Liver (tissue), 8 donors: ENCODE measurements at regions not wholly inside any gene's neighbourhood (a gene's known extent, or its start where the extent isn't known, plus 50 kb on each side); places are given as distances from the start of the nearest gene placed in this dataset. TPM values are rescaled to one million over a fixed set of nuclear protein-coding genes. Genes with fewer than 3 reads are reported as not detected.
"Not testable (repeated sequence)": the region's sequence is repeated elsewhere in the genome, so short reads cannot be mapped to it uniquely, and the experiment has no call there.

ENCODE experiments used
- DNase-seq: peaks from one replicate; pipeline ENCODE4 v3.0.0-alpha.2; 2017; ENCODE audit warnings: low spot score
- H3K27ac ChIP-seq, 2 donors: one replicate each; pipeline ENCODE4 v1.7.0; 2013; ENCODE audit warnings: inconsistent platforms in 2 of 2, low read length in 2 of 2, control low read depth in 1 of 2, low read depth in 1 of 2, mild to moderate bottlenecking in 1 of 2
- H3K27me3 ChIP-seq, 4 donors: one replicate each; pipeline versions ENCODE4 v1.6.1 to v1.7.0; 2013; ENCODE audit warnings: low read length in 3 of 4, inconsistent platforms in 1 of 4, mild to moderate bottlenecking in 1 of 4, moderate library complexity in 1 of 4; ENCODE audit not compliant: control insufficient read depth in 4 of 4, insufficient read depth in 4 of 4
- H3K36me3 ChIP-seq, 4 donors: one replicate each; pipeline versions ENCODE4 v1.6.1 to v1.7.0; 2013; ENCODE audit warnings: low read length in 3 of 4, mild to moderate bottlenecking in 3 of 4, low read depth in 1 of 4, moderate library complexity in 1 of 4; ENCODE audit not compliant: control insufficient read depth in 4 of 4, insufficient read depth in 3 of 4
- H3K4me1 ChIP-seq, 4 donors: one replicate each; pipeline versions ENCODE4 v1.6.1 to v1.7.0; 2013; ENCODE audit warnings: low read length in 3 of 4, mild to moderate bottlenecking in 3 of 4, moderate library complexity in 1 of 4; ENCODE audit not compliant: control insufficient read depth in 4 of 4, insufficient read depth in 4 of 4
- H3K4me3 ChIP-seq, 3 donors: one replicate each; pipeline versions ENCODE4 v1.6.1 to v1.7.0; 2013; ENCODE audit warnings: low read length in 3 of 3, control low read depth in 1 of 3, low read depth in 1 of 3, mild to moderate bottlenecking in 1 of 3
- H3K9ac ChIP-seq, 2 donors: one replicate each; pipeline ENCODE4 v1.7.0; 2013; ENCODE audit warnings: low read length in 2 of 2, mild to moderate bottlenecking in 2 of 2, moderate library complexity in 2 of 2, control low read depth in 1 of 2, low read depth in 1 of 2
- H3K9me3 ChIP-seq, 4 donors: one replicate each; pipeline versions ENCODE4 v1.6.1 to v1.7.0; 2013; ENCODE audit warnings: low read length in 3 of 4; ENCODE audit not compliant: control insufficient read depth in 4 of 4
- FOXA1 ChIP-seq: IDR thresholded peaks from 2 replicates; pipeline ENCODE4 v1.6.1; 2016; ENCODE audit warnings: antibody characterized with exemption
- FOXA2 ChIP-seq: IDR thresholded peaks from 2 replicates; pipeline ENCODE4 v1.6.1; 2016; ENCODE audit warnings: antibody characterized with exemption
- GABPA ChIP-seq, 2 donors: IDR thresholded peaks in 1 of 2; conservative IDR thresholded peaks in 1 of 2; 2 replicates each; pipeline ENCODE4 v1.6.1; 2016; ENCODE audit warnings: antibody characterized with exemption in 2 of 2, mild to moderate bottlenecking in 1 of 2, moderate library complexity in 1 of 2
- HNF4A ChIP-seq, 2 donors: conservative IDR thresholded peaks; 2 replicates each; pipeline ENCODE4 v1.6.1; 2016; ENCODE audit warnings: antibody characterized with exemption in 2 of 2, mild to moderate bottlenecking in 2 of 2
- HNF4G ChIP-seq: IDR thresholded peaks from 2 replicates; pipeline ENCODE4 v1.6.1; 2016; ENCODE audit warnings: antibody characterized with exemption
- RAD21 ChIP-seq, 2 donors: IDR thresholded peaks; 2 replicates each; pipeline ENCODE4 v1.6.1; 2016; ENCODE audit warnings: antibody characterized with exemption in 2 of 2, mild to moderate bottlenecking in 2 of 2
- TAF1 ChIP-seq: conservative IDR thresholded peaks from 2 replicates; pipeline ENCODE4 v1.6.1; 2016; ENCODE audit warnings: antibody characterized with exemption, mild to moderate bottlenecking
- YY1 ChIP-seq: IDR thresholded peaks from 2 replicates; pipeline ENCODE4 v1.6.1; 2016; ENCODE audit warnings: antibody characterized with exemption, mild to moderate bottlenecking
- WGBS: extraction: QIAGEN DNeasy Blood & Tissue Kit; methylation state at CpG from one replicate; pipeline ENCODE4 v1.1.7; 2013; 5-methylcytosine and 5-hydroxymethylcytosine counted together
- small RNA-seq: library from RNA; depleted of rRNA; stranded (forward); fragments of <200 nt; gene quantifications from one replicate; pipeline ENCODE3, GENCODE V24; 2014
- TF ChIP-seq, protein P1 (sequence below): IDR thresholded peaks from 2 replicates; pipeline ENCODE4 v1.6.1; 2016; ENCODE audit warnings: antibody characterized with exemption
- TF ChIP-seq, protein P2 (sequence below): IDR thresholded peaks from 2 replicates; pipeline ENCODE4 v1.6.1; 2016; ENCODE audit warnings: antibody characterized with exemption, mild to moderate bottlenecking
- donor health status: healthy.
- donor health status: healthy.
- donor health status: healthy.
- donor health status: healthy.

DNA sequence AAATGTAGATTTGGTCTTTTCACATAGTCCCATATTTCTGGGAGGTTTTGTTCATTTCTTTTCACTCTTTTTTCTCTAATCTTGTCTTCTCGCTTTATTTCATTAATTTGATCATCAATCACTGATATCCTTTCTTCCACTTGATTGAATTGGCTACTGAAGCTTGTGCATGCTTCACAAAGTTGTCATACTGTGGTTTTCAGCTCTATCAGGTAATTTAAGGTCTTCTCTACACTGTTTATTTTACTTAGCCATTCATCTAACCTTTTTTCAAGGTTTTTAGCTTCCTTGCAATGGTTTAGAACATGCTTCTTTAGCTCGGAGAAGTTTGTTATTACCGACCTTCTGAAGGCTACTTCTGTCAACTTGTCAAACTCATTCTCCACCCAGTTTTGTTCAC is 51.6 kb upstream of the FSIP2 start:
- H3K9me3 ChIP-seq, H3K4me3 ChIP-seq, H3K9ac ChIP-seq, H3K27ac ChIP-seq, H3K4me1 ChIP-seq, DNase-seq, H3K27me3 ChIP-seq, H3K36me3 ChIP-seq: not testable (repeated sequence)
- 88% methylated on average over 3 of the region's 3 CpGs for WGBS

DNA sequence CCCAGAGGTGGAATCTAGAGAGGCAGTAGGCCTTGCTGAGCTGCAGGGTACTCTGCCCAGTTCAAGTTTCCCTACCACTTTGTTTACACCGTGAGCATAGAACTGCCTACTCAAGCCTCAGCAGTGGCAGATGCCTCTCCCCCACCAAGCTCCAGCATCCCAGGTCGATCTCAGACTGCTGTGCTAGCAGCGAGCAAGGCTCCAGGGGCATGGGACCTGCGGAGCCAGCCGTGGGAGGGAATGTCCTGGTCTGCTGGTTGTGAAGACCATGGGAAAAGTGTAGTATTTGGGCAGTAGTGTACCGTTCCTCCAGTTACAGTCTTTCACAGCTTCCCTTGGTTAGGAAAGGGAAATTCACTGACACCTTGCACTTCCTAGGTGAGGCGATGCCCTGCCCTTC is 50.6 kb upstream of the FSIP2 start:
- H3K4me1 ChIP-seq: no peaks in the 10 kb centered on the region

More for the DNA sequence above, 50.6 kb upstream of the FSIP2 start:
- 82% methylated on average over 7 of the region's 7 CpGs for WGBS
- H3K4me3 ChIP-seq: no peak overlapping the region
- no peaks in the 10 kb centered on the region for H3K36me3 ChIP-seq
- H3K27me3 ChIP-seq: no peaks in the 10 kb centered on the region
- TF ChIP-seq YY1 (no peak), FOXA1 (no peak), FOXA2 (no peak), HNF4A (conservative IDR thresholded peaks at IDR 0.05) (no peak), GABPA (IDR thresholded peaks at IDR 0.05 in 1 of 2, conservative IDR thresholded peaks at IDR 0.05 in 1 of 2) (no peak), RAD21 (IDR thresholded peaks at IDR 0.05) (no peak), HNF4G (no peak), TAF1 (no peak)
- TF ChIP-seq, protein P1, sequence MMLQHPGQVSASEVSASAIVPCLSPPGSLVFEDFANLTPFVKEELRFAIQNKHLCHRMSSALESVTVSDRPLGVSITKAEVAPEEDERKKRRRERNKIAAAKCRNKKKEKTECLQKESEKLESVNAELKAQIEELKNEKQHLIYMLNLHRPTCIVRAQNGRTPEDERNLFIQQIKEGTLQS: no peak
- TF ChIP-seq, protein P2, sequence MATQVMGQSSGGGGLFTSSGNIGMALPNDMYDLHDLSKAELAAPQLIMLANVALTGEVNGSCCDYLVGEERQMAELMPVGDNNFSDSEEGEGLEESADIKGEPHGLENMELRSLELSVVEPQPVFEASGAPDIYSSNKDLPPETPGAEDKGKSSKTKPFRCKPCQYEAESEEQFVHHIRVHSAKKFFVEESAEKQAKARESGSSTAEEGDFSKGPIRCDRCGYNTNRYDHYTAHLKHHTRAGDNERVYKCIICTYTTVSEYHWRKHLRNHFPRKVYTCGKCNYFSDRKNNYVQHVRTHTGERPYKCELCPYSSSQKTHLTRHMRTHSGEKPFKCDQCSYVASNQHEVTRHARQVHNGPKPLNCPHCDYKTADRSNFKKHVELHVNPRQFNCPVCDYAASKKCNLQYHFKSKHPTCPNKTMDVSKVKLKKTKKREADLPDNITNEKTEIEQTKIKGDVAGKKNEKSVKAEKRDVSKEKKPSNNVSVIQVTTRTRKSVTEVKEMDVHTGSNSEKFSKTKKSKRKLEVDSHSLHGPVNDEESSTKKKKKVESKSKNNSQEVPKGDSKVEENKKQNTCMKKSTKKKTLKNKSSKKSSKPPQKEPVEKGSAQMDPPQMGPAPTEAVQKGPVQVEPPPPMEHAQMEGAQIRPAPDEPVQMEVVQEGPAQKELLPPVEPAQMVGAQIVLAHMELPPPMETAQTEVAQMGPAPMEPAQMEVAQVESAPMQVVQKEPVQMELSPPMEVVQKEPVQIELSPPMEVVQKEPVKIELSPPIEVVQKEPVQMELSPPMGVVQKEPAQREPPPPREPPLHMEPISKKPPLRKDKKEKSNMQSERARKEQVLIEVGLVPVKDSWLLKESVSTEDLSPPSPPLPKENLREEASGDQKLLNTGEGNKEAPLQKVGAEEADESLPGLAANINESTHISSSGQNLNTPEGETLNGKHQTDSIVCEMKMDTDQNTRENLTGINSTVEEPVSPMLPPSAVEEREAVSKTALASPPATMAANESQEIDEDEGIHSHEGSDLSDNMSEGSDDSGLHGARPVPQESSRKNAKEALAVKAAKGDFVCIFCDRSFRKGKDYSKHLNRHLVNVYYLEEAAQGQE: no peak
- H3K9me3 ChIP-seq: peaks cover 0 to 5% (median 0%) of the 10 kb centered on the region in 4 donors
- no peak overlapping the region for H3K27ac ChIP-seq
- DNase-seq: no peak
- no peak overlapping the region for H3K9ac ChIP-seq

Small RNA genes lying in the stretch of these regions (small RNA-seq; reads per million reads assigned to genes)
- not detected for gene RF00096
